H9 (cell line): ENCODE measurements at regions not wholly inside any gene's neighbourhood (a gene's known extent, or its start where the extent isn't known, plus 50 kb on each side); places are given as distances from the start of the nearest gene placed in this dataset.

ENCODE experiments used
- DNase-seq: peaks from one replicate; pipeline ENCODE4 v3.0.0-alpha.2; 2017
- H2AFZ ChIP-seq: one replicate; pipeline ENCODE4 v1.6.1; 2013; ENCODE audit warnings: mild to moderate bottlenecking, low read length, control low read depth, moderate library complexity
- H2AK5ac ChIP-seq: 2 replicates; pipeline ENCODE4 v1.6.1; 2013; ENCODE audit warnings: low read length, control low read depth, mixed read lengths; ENCODE audit not compliant: insufficient read length
- H2BK120ac ChIP-seq: one replicate; pipeline ENCODE4 v1.6.1; 2013; ENCODE audit warnings: low read depth, mild to moderate bottlenecking, low read length, control low read depth, inconsistent platforms; ENCODE audit not compliant: poor library complexity, severe bottlenecking
- H2BK12ac ChIP-seq: 2 replicates; pipeline ENCODE4 v1.6.1; 2013; ENCODE audit warnings: low read length, control low read depth, mixed read lengths, low read depth; ENCODE audit not compliant: insufficient read length
- H2BK15ac ChIP-seq: 2 replicates; pipeline ENCODE4 v1.6.1; 2013; ENCODE audit warnings: low read depth, low read length, control low read depth
- H2BK20ac ChIP-seq: one replicate; pipeline ENCODE4 v1.6.1; 2013; ENCODE audit warnings: low read depth, mild to moderate bottlenecking, low read length, control low read depth, inconsistent platforms; ENCODE audit not compliant: poor library complexity, severe bottlenecking
- H2BK5ac ChIP-seq: 2 replicates; pipeline ENCODE4 v1.6.1; 2013; ENCODE audit warnings: low read length, control low read depth, mixed read lengths; ENCODE audit not compliant: insufficient read length
- H3K14ac ChIP-seq: 2 replicates; pipeline ENCODE4 v1.6.1; 2013; ENCODE audit warnings: low read length, control low read depth; ENCODE audit not compliant: insufficient read depth
- H3K18ac ChIP-seq: 2 replicates; pipeline ENCODE4 v1.6.1; 2013; ENCODE audit warnings: low read depth, mild to moderate bottlenecking, mixed read lengths, low read length, control low read depth; ENCODE audit not compliant: insufficient read length
- H3K23ac ChIP-seq: 2 replicates; pipeline ENCODE4 v1.6.1; 2013; ENCODE audit warnings: low read length, control low read depth, mixed read lengths, low read depth; ENCODE audit not compliant: insufficient read length
- H3K23me2 ChIP-seq: 2 replicates; pipeline ENCODE4 v1.6.1; 2013; ENCODE audit warnings: low read depth, mild to moderate bottlenecking, mixed read lengths, low read length, control low read depth; ENCODE audit not compliant: insufficient read length, poor library complexity, severe bottlenecking
- H3K27ac ChIP-seq: 2 replicates; pipeline ENCODE4 v1.5.1; 2013; ENCODE audit warnings: low read length, control low read depth, mixed read lengths, low read depth; ENCODE audit not compliant: insufficient read length
- H3K27me3 ChIP-seq: 2 replicates; pipeline ENCODE4 v1.6.1; 2013; ENCODE audit warnings: low read length, control low read depth, inconsistent platforms; ENCODE audit not compliant: insufficient read depth
- H3K4ac ChIP-seq: 2 replicates; pipeline ENCODE4 v1.6.1; 2013; ENCODE audit warnings: low read depth, mild to moderate bottlenecking, control low read depth, inconsistent platforms, low read length, moderate library complexity
- H3K4me1 ChIP-seq: 2 replicates; pipeline ENCODE4 v1.6.1; 2013; ENCODE audit warnings: low read length, control low read depth, inconsistent platforms; ENCODE audit not compliant: insufficient read depth
- H3K4me2 ChIP-seq: 2 replicates; pipeline ENCODE4 v1.6.1; 2013; ENCODE audit warnings: low read length, control low read depth, mixed read lengths; ENCODE audit not compliant: insufficient read length, insufficient read depth
- H3K56ac ChIP-seq: 2 replicates; pipeline ENCODE4 v1.6.1; 2013; ENCODE audit warnings: low read depth, mild to moderate bottlenecking, mixed read lengths, low read length, control low read depth; ENCODE audit not compliant: insufficient read length
- H3K79me1 ChIP-seq: 2 replicates; pipeline ENCODE4 v1.6.1; 2013; ENCODE audit warnings: low read depth, mild to moderate bottlenecking, moderate library complexity, low read length, control low read depth, inconsistent platforms; ENCODE audit not compliant: insufficient read depth, poor library complexity, severe bottlenecking
- H3K79me2 ChIP-seq: 2 replicates; pipeline ENCODE4 v1.6.1; 2013; ENCODE audit warnings: low read length, control low read depth, inconsistent platforms; ENCODE audit not compliant: insufficient read depth
- H3K9ac ChIP-seq: 2 replicates; pipeline ENCODE4 v1.6.1; 2013; ENCODE audit warnings: low read length, control low read depth, mixed read lengths; ENCODE audit not compliant: insufficient read length; ENCODE audit errors: extremely low read depth
- H3K9me3 ChIP-seq: one replicate; pipeline ENCODE4 v1.6.1; 2013; ENCODE audit warnings: low read depth, low read length, inconsistent platforms; ENCODE audit not compliant: control insufficient read depth
- H3T11ph ChIP-seq: one replicate; pipeline ENCODE4 v1.6.1; 2013; ENCODE audit warnings: mild to moderate bottlenecking, low read length, control low read depth, inconsistent platforms
- H4K20me1 ChIP-seq: one replicate; pipeline ENCODE4 v1.6.1; 2013; ENCODE audit not compliant: control insufficient read depth, insufficient read length, insufficient read depth
- H4K5ac ChIP-seq: 2 replicates; pipeline ENCODE4 v1.6.1; 2013; ENCODE audit warnings: low read depth, mild to moderate bottlenecking, mixed read lengths, low read length, control low read depth; ENCODE audit not compliant: insufficient read length
- H4K8ac ChIP-seq: replicated peaks from 2 replicates; pipeline ENCODE4 v1.6.1; 2013; ENCODE audit warnings: low read length, control low read depth, mixed read lengths, low read depth; ENCODE audit not compliant: insufficient read length
- H4K91ac ChIP-seq: 2 replicates; pipeline ENCODE4 v1.6.1; 2013; ENCODE audit warnings: low read depth, mild to moderate bottlenecking, moderate library complexity, mixed read lengths, low read length, control low read depth; ENCODE audit not compliant: insufficient read length
- H3K27ac Mint-ChIP-seq, 3 experiments: 2 replicates in 2 of 3; 3 replicates in 1 of 3; pipeline ENCODE4 v1.8.0; 2020 to 2021; ENCODE audit warnings: mixed read lengths in 3 of 3, mild to moderate bottlenecking in 1 of 3, moderate library complexity in 1 of 3
- H3K27me3 Mint-ChIP-seq: 2 replicates; pipeline ENCODE4 v1.8.0; 2021; ENCODE audit warnings: low read depth, mild to moderate bottlenecking, moderate library complexity, mixed read lengths
- H3K36me3 Mint-ChIP-seq, 3 experiments: 2 replicates in 2 of 3; 3 replicates in 1 of 3; pipeline ENCODE4 v1.8.0; 2020 to 2021; ENCODE audit warnings: low read depth in 3 of 3, mixed read lengths in 3 of 3; ENCODE audit not compliant: insufficient read depth in 1 of 3
- H3K4me1 Mint-ChIP-seq, 2 experiments: 2 replicates each; pipeline ENCODE4 v1.8.0; 2020; ENCODE audit warnings: mixed read lengths in 2 of 2
- H3K4me3 Mint-ChIP-seq, 2 experiments: 2 replicates in 1 of 2; 3 replicates in 1 of 2; pipeline ENCODE4 v1.8.0; 2020 to 2021; ENCODE audit warnings: mild to moderate bottlenecking in 2 of 2, mixed read lengths in 2 of 2, moderate library complexity in 1 of 2
- H3K9me3 Mint-ChIP-seq, 2 experiments: 2 replicates in 1 of 2; 3 replicates in 1 of 2; pipeline ENCODE4 v1.8.0; 2020; ENCODE audit warnings: mild to moderate bottlenecking in 2 of 2, mixed read lengths in 2 of 2, moderate library complexity in 1 of 2
- CTCF ChIP-seq: fragments of 200-600 bp; sonication (generic); conservative IDR thresholded peaks from 3 replicates; pipeline ENCODE4 v1.8.0; 2021; ENCODE audit warnings: antibody characterized with exemption, mild to moderate bottlenecking
- WGBS: extraction: QIAGEN DNeasy Blood & Tissue Kit; methylation state at CpG from one replicate; pipeline ENCODE4 v1.1.7; 2013; ENCODE audit warnings: missing lambda C conversion rate, low lambda C conversion rate, mixed read lengths; ENCODE audit not compliant: insufficient read length; ENCODE audit errors: extremely low coverage; 5-methylcytosine and 5-hydroxymethylcytosine counted together

GRCh38 chr20:51898788-51899187 is 96.5 kb upstream of the SALL4 start:
- Mint-ChIP-seq H3K4me1 (peaks cover 16 to 21% of the 10 kb centered on the region in 2 experiments), H3K4me3 (no peak overlapping the region), H3K9me3 (peaks cover 0 to 2% of the 10 kb centered on the region in 2 experiments; a peak in 1 of 5 replicates), H3K36me3 (no peaks in the 10 kb centered on the region; a peak in 1 of 7 replicates), H3K27me3 (no peaks in the 10 kb centered on the region), H3K27ac (peak overlapping the region in 1 of 3 experiments; percentile 77; a peak in 1 of 7 replicates)
- Histone ChIP-seq H3K79me1 (no peaks in the 10 kb centered on the region), H3T11ph (no peak overlapping the region), H4K20me1 (no peaks in the 10 kb centered on the region), H3K27ac (no peak overlapping the region), H3K18ac (no peak overlapping the region), H2BK15ac (no peak overlapping the region), H3K4ac (no peak overlapping the region), H3K56ac (no peak overlapping the region), H2BK5ac (no peak overlapping the region), H2BK12ac (no peak overlapping the region), H3K79me2 (no peaks in the 10 kb centered on the region), H3K23me2 (no peaks in the 10 kb centered on the region), H3K4me1 (no peaks in the 10 kb centered on the region), H4K8ac (no peak overlapping the region), H4K5ac (no peak overlapping the region), H4K91ac (no peak overlapping the region), H3K9me3 (no peaks in the 10 kb centered on the region), H3K23ac (no peak overlapping the region), H3K9ac (no peak overlapping the region), H3K4me2 (no peak overlapping the region), H2BK120ac (no peak overlapping the region), H2AK5ac (no peak overlapping the region), H3K27me3 (no peaks in the 10 kb centered on the region), H2BK20ac (no peak overlapping the region), H3K14ac (no peak overlapping the region), H2AFZ (no peak overlapping the region)
- WGBS, result no CpG with 5 or more reads among the region's 6 CpGs
- TF ChIP-seq CTCF, result no peak
- DNase-seq, result no peak
